ENCODE measurements at regions not wholly inside any gene's neighbourhood (a gene's known extent, or its start where the extent isn't known, plus 50 kb on each side); places are given as distances from the start of the nearest gene placed in this dataset.
"Not testable (repeated sequence)": the region's sequence is repeated elsewhere in the genome, so short reads cannot be mapped to it uniquely, and the experiment has no call there.

DNA sequence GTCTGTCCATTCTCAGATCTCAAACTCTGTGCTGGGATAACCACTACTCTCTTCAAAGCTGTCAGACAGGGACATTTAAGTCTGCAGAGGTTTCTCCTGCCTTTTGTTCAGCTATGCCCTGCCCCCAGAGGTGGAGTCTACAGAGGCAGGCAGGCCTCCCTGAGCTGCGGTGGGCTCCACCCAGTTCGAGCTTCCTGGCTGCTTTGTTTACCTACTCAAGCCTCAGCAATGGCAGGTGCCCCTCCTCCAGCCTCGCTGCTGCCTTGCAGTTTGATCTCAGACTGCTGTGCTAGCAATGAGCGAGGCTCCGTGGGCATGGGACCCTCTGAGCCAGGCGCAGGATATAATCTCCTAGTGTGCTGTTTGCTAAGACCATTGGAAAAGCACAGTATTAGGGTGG, 53.1 kb upstream of the HUNK start:
- DNase-seq: not testable (repeated sequence)

- DNase-seq: not testable (repeated sequence)
Measured at GRCh38 chr21:31814356-31814755, 58.5 kb upstream of the HUNK start.

DNA sequence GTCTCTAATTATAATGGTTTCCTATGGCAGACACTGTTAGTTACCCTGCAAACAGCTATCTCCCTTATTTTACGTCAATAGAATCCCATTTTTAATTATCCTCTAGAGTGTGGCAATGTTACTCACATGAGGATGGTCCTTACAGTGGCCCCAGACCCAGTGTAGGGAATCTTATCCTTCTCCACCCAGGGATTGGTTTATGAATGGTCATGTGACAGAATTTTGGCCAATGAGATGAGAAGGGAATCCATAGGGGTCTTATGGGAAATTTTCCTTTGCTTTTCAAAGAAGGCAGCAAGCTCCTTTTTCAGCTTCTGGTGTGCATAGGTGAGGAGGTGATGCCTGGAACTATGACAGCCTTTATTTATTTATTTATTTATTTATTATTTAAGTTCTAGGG, 59.0 kb upstream of the HUNK start:
- no peak for DNase-seq

GRCh38 chr21:31804008-31804394, 68.8 kb upstream of the HUNK start:
- DNase-seq: no peak

DNA sequence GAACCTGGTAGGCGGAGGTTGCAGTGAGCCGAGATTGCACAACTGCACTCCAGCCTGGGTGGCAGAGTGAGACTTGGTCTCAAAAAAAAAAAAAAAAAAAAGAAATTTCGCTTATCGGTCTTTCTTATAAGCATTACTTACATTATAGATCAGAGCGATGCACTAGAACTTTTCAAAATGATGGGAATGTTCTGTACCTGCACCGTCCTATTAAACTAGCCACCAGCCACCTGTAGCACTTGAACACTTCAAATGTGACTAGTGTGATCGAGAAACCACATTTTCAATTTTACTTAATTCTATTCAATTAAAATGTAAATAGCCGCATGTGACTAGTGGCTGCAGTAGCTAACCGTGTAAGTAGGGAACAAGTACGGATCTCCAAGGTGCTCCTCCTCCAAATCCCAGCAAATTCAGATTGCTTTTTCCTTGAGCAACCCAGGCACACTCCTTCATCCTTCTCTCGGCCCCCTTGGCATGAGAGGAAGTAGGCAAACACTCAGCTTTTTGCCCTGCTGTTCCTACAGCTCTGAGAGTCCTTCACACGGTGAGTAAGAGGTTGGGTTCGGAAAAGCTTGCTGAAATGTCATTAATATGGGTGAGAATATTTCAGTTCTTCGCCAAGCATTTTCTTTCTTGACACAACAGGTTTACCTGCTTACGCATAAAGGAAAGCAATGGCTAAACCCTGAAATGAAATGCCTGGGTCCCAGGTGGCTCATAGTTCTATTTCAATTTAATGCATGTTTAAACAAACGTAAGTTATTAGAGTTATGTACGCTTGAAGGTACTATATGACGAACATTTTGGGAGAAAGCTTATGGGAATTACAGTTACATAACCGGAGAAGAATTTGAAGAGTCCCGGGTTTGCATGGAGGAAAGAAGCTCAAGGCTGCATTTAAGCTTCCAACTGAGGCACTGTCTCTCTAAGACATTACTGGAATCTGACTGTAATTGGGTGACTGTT, 69.5 kb upstream of the HUNK start:
- DNase-seq: no peak

- no peak for DNase-seq
Measured at GRCh38 chr21:31802331-31802730, 70.4 kb upstream of the SCAF4 start.

- DNase-seq: no peak
Measured at GRCh38 chr21:31801551-31802219, 69.8 kb upstream of the SCAF4 start.

DNA sequence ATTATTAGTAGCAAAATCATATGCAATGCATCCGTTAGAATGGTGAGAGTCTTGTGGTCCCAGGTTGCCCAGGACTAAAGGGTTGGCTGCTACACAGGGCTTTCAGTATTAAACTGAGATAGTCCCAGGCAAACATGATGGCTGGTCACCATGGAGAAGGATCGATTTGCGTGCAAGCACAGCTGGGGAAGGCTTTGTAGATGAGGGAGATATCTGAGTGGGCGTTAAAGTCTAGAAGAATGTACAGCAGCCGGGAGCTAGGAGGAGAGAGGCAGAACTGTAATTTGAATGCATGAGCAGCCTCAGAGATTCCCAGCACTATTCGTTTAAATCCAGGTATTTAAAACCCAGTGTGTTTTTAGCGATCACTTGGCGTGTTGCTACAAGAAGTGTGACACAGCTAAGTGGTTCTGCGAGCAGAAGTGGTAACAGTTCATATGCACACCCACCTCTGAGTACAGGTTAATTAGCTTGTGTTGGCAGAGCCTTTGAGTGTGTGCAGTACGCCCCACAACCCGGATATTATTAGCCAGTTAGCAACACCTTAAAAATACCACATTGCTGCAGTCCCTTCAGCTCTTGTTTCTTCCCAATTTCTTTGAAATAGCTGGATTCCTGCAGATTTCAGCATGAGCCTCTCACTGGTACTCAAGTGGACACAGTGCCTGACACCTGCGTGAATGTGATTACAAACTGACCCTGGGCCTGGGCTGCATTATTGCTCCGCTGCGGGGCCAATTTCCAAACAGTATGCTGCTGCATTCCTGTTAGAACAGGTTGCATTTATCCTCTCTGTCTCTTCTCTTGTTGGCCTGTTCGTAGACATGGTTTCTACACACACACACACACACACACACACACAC, 67.2 kb upstream of the SCAF4 start:
- no peak for DNase-seq

- no peak for DNase-seq
Measured at GRCh38 chr21:31795992-31796391, 64.1 kb upstream of the SCAF4 start.

GRCh38 chr21:31790420-31790819, 58.5 kb upstream of the SCAF4 start:
- not testable (repeated sequence) for DNase-seq

- DNase-seq: no peak
Measured at GRCh38 chr21:31788581-31788980, 56.7 kb upstream of the SCAF4 start.

DNA sequence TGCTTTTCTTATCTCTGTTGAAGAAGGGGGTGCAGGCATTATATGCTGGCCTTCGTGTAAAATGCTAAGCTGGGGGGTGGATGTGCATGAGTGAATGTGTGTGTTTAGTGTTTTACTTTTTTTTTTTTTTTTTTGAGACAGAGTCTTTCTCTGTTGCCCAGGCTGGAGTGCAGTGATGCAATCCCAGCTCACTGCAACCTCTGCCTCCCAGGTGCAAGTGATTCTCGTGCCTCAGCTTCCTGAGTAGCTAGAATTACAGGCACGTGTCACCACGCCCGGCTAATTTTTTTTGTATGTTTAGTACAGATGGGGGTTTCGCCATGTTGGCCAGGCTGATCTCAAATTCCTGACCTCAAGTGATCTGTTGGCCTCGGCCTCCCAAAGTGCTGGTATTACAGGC, 55.8 kb upstream of the SCAF4 start:
- not testable (repeated sequence) for DNase-seq

DNA sequence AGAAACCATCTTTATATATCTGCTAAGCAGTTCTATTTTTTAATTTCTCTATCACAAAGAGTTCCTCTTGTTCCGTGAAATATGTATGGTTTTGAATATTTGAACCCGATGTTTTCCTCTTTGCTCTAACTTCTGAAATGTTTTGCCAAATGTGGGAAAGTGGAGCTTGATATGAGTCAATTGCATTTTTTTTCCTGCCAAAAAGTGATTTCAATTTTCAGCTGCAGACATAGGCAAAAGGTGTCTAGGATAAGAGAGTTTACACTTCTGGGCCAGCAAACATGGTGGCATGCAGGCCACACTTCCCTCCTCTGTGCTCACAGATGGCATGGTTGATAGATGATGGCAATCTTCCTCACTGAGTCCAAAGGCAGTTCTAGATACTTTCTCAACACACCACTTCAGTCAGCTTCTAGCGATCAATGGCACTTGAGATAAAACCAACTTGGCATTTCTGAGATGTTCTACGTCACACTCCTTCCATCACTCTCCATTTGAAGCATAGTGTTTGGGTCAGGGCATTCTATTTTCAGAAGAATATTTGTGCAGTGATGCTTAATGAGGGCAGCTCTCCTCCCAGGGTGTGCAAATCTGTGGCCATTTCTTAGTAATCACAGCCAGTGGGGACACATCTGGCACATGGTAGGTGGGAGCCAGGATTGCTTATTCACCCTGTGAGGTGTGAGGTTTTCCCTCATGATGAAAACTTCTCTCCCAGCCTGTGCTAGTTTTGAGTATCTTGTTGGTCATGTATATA, 54.4 kb upstream of the SCAF4 start:
- DNase-seq: no peak

- peak; percentile 42 for DNase-seq
Measured at GRCh38 chr21:31785237-31786163, 53.6 kb upstream of the SCAF4 start.

- DNase-seq: no peak
Measured at GRCh38 chr21:31781737-31782136, 49.8 kb upstream of the SCAF4 start.

Measured in CD4-positive, alpha-beta T cell treated with Interleukin-12 subunit alpha and Interleukin-12 subunit beta, for 1 hour (primary cell).